ENCODE measurements at regions not wholly inside any gene's neighbourhood (a gene's known extent, or its start where the extent isn't known, plus 50 kb on each side); places are given as distances from the start of the nearest gene placed in this dataset.

- POLR2A ChIA-PET, result no interaction called here
- Mint-ChIP-seq H3K36me3 (peaks cover 0 to 11% (median 5%) of the 10 kb centered on the region in 5 donors), H3K27me3 (peaks cover 0 to 16% (median 5%) of the 10 kb centered on the region in 5 donors), H3K27ac (no peak overlapping the region), H3K4me3 (no peak overlapping the region), H3K4me1 (peaks cover 0 to 2% (median 0%) of the 10 kb centered on the region in 7 donors), H3K9me3 (peaks cover 0 to 28% (median 18%) of the 10 kb centered on the region in 11 donors)
- CTCF ChIA-PET, result no interaction called here
- H3K4me3 ChIP-seq (ENCODE audit: low read length), result no peak overlapping the region
- H3K36me3 ChIP-seq (ENCODE audit: control insufficient read depth in 2 of 3, insufficient read depth in 3 of 3, low read length in 3 of 3), result no peaks in the 10 kb centered on the region
- H3K4me1 ChIP-seq (ENCODE audit: control insufficient read depth in 2 of 2, insufficient read depth in 2 of 2, low read length in 2 of 2), result no peaks in the 10 kb centered on the region
- no peak overlapping the region for H3K27ac ChIP-seq (ENCODE audit: low read depth, low read length)
- no peak for DNase-seq
- ATAC-seq, result no peak
- no peaks in the 10 kb centered on the region for H3K27me3 ChIP-seq (ENCODE audit: control insufficient read depth in 2 of 2, insufficient read depth in 2 of 2, low read length in 2 of 2)
- intact Hi-C loops (cut with micrococcal nuclease), result no loop called here
- H3K9me3 ChIP-seq (ENCODE audit: control insufficient read depth in 2 of 3, low read length in 3 of 3), result peaks cover 0 to 13% (median 0%) of the 10 kb centered on the region in 3 experiments
Observed at GRCh38 chr2:129816813-129817574, 162.5 kb upstream of the RAB6C start.

GRCh38 chr2:129819855-129820254, 159.6 kb upstream of the RAB6C start:
- Mint-ChIP-seq H3K9me3 (peaks cover 0 to 18% (median 11%) of the 10 kb centered on the region in 11 donors), H3K4me1 (no peaks in the 10 kb centered on the region), H3K27me3 (peaks cover 0 to 8% (median 3%) of the 10 kb centered on the region in 5 donors), H3K27ac (no peak overlapping the region), H3K4me3 (no peak overlapping the region), H3K36me3 (peaks cover 0 to 11% (median 0%) of the 10 kb centered on the region in 5 donors)
- CTCF ChIA-PET, result no interaction called here
- no peak overlapping the region for H3K4me3 ChIP-seq (ENCODE audit: low read length)
- intact Hi-C loops (cut with micrococcal nuclease), result no loop called here
- DNase-seq, result no peak
- no peaks in the 10 kb centered on the region for H3K27me3 ChIP-seq (ENCODE audit: control insufficient read depth in 2 of 2, insufficient read depth in 2 of 2, low read length in 2 of 2)
- peaks cover 0 to 13% (median 0%) of the 10 kb centered on the region in 3 experiments for H3K9me3 ChIP-seq (ENCODE audit: control insufficient read depth in 2 of 3, low read length in 3 of 3)
- no peak for ATAC-seq
- H3K4me1 ChIP-seq (ENCODE audit: control insufficient read depth in 2 of 2, insufficient read depth in 2 of 2, low read length in 2 of 2), result no peaks in the 10 kb centered on the region
- POLR2A ChIA-PET, result no interaction called here
- no peaks in the 10 kb centered on the region for H3K36me3 ChIP-seq (ENCODE audit: control insufficient read depth in 2 of 3, insufficient read depth in 3 of 3, low read length in 3 of 3)
- H3K27ac ChIP-seq (ENCODE audit: low read depth, low read length), result no peak overlapping the region

DNA sequence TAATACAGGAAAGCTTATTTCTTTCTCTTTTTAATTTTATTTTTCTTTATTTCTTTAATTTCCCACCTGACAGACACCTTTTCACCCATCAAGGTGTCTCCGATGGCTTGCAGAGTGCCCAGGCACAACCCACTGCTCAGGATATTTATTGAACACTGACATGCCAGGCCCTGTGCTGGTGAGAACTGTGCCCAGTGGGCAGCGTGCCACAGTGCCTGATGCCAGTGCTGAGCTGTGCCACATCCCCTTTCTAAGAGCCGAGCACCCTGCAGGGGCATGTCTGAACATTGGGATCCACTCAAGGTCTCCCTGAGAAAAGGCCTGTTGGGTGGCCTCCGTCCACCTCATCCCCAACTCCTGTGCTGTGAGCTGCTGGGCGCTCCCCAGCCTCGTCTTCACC, 158.6 kb upstream of the RAB6C start:
- ChIA-PET CTCF (no interaction called here), POLR2A (no interaction called here)
- no peak for DNase-seq
- Histone ChIP-seq H3K9me3 (ENCODE audit: control insufficient read depth in 2 of 3, low read length in 3 of 3) (peaks cover 0 to 2% (median 0%) of the 10 kb centered on the region in 3 experiments), H3K36me3 (ENCODE audit: control insufficient read depth in 2 of 3, insufficient read depth in 3 of 3, low read length in 3 of 3) (no peaks in the 10 kb centered on the region), H3K4me1 (ENCODE audit: control insufficient read depth in 2 of 2, insufficient read depth in 2 of 2, low read length in 2 of 2) (no peaks in the 10 kb centered on the region), H3K4me3 (ENCODE audit: low read length) (no peak overlapping the region), H3K27ac (ENCODE audit: low read depth, low read length) (no peak overlapping the region), H3K27me3 (ENCODE audit: control insufficient read depth in 2 of 2, insufficient read depth in 2 of 2, low read length in 2 of 2) (no peaks in the 10 kb centered on the region)
- peaks cover 0 to 4% (median 0%) of the 10 kb centered on the region in 5 donors for H3K36me3 Mint-ChIP-seq
- ATAC-seq, result no peak
- intact Hi-C loops (cut with micrococcal nuclease), result no loop called here
- H3K4me1 Mint-ChIP-seq, result no peaks in the 10 kb centered on the region
- H3K27me3 Mint-ChIP-seq, result peaks cover 0 to 5% (median 3%) of the 10 kb centered on the region in 5 donors
- H3K4me3 Mint-ChIP-seq, result no peak overlapping the region
- H3K9me3 Mint-ChIP-seq, result peaks cover 0 to 7% (median 2%) of the 10 kb centered on the region in 11 donors
- H3K27ac Mint-ChIP-seq, result no peak overlapping the region

DNA sequence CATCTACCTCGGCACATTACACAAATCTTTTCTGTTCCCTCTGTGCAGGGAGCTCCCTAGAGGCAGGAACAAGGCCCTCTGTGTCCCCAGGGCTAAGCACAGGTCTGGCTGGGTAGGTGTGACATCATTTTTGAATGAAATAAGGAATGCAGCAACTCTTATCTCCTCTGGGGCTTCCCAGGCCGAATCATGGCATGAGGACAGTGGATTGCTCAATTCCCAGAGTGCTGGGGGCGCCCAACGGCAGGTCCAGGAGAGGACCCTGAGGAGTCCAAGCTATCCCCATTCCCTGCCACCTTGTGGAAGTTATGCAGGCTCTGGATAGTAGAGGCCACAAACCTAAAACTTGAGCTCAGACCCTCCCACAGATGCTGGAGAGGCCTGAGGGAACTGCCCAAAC, 158.0 kb upstream of the RAB6C start:
- H3K36me3 Mint-ChIP-seq, result no peaks in the 10 kb centered on the region
- no peaks in the 10 kb centered on the region for H3K36me3 ChIP-seq (ENCODE audit: control insufficient read depth in 2 of 3, insufficient read depth in 3 of 3, low read length in 3 of 3)
- no peaks in the 10 kb centered on the region for H3K4me1 Mint-ChIP-seq
- intact Hi-C loops (cut with micrococcal nuclease), result no loop called here
- POLR2A ChIA-PET, result no interaction called here
- H3K4me3 Mint-ChIP-seq, result no peak overlapping the region
- no peak for ATAC-seq
- DNase-seq, result no peak
- H3K9me3 ChIP-seq (ENCODE audit: control insufficient read depth in 2 of 3, low read length in 3 of 3), result no peaks in the 10 kb centered on the region
- no peak overlapping the region for H3K27ac ChIP-seq (ENCODE audit: low read depth, low read length)
- H3K4me1 ChIP-seq (ENCODE audit: control insufficient read depth in 2 of 2, insufficient read depth in 2 of 2, low read length in 2 of 2), result no peaks in the 10 kb centered on the region
- no peak overlapping the region for H3K27ac Mint-ChIP-seq
- H3K27me3 ChIP-seq (ENCODE audit: control insufficient read depth in 2 of 2, insufficient read depth in 2 of 2, low read length in 2 of 2), result no peaks in the 10 kb centered on the region
- CTCF ChIA-PET, result no interaction called here
- no peak overlapping the region for H3K4me3 ChIP-seq (ENCODE audit: low read length)
- peaks cover 0 to 5% (median 0%) of the 10 kb centered on the region in 5 donors for H3K27me3 Mint-ChIP-seq
- peaks cover 0 to 3% (median 0%) of the 10 kb centered on the region in 11 donors for H3K9me3 Mint-ChIP-seq

GRCh38 chr2:129823044-129823443, 156.4 kb upstream of the RAB6C start:
- no peaks in the 10 kb centered on the region for H3K4me1 Mint-ChIP-seq
- H3K27ac Mint-ChIP-seq, result no peak overlapping the region
- ATAC-seq, result no peak

DNA sequence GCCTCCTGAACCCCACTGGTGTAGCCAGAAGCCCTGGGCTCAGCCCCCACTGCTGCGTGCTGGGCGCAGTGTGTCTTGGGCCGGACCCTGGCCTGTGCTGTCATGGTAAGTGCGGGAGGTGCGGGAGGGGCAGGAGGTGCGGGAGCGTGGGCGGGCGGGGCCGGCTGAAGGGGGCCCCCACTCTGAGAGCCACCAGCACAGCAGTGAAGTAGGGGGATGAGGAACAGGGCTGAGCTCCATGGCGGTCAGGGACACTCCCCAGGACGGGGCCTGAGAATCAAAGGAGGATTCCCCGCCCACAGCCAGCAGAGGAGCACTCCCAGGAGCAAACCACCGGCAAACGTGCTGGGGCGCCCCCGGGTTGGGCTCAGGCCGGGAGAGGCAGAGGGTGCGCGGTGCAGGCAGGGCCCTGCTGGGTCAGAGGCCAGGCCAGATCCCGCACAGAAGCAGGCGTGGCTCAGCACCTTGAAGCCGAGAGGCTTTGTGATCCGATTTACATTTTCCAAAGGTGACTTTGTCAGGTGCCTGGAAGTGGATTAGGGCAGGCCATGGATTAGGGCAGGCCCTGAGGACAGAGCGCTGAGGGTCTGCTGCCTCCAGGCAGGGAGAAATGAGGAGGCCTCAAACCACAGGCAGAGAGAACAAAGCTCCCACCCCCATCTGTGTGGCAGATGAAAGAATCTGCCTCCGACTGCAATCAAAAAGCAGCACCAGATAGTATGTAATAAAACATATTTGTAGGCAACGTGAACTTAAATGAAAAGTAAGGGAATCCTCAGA, 152.0 kb upstream of the RAB6C start:
- Mint-ChIP-seq H3K27ac (no peak overlapping the region), H3K9me3 (peaks cover 2 to 24% (median 7%) of the 10 kb centered on the region in 11 donors), H3K4me1 (no peaks in the 10 kb centered on the region), H3K4me3 (no peak overlapping the region), H3K36me3 (peaks cover 0 to 16% (median 14%) of the 10 kb centered on the region in 5 donors), H3K27me3 (peaks cover 0 to 20% (median 17%) of the 10 kb centered on the region in 5 donors)
- Histone ChIP-seq H3K36me3 (ENCODE audit: control insufficient read depth in 2 of 3, insufficient read depth in 3 of 3, low read length in 3 of 3) (no peaks in the 10 kb centered on the region), H3K9me3 (ENCODE audit: control insufficient read depth in 2 of 3, low read length in 3 of 3) (no peaks in the 10 kb centered on the region), H3K27ac (ENCODE audit: low read depth, low read length) (no peak overlapping the region), H3K4me1 (ENCODE audit: control insufficient read depth in 2 of 2, insufficient read depth in 2 of 2, low read length in 2 of 2) (no peaks in the 10 kb centered on the region), H3K4me3 (ENCODE audit: low read length) (no peak overlapping the region), H3K27me3 (ENCODE audit: control insufficient read depth in 2 of 2, insufficient read depth in 2 of 2, low read length in 2 of 2) (no peaks in the 10 kb centered on the region)
- ChIA-PET CTCF (no interaction called here), POLR2A (no interaction called here)
- ATAC-seq, result no peak
- intact Hi-C loops (cut with micrococcal nuclease), result no loop called here
- DNase-seq, result no peak

More at GRCh38 chr2:129823044-129823443, 156.4 kb upstream of the RAB6C start:
- H3K9me3 Mint-ChIP-seq, result peaks cover 0 to 2% (median 0%) of the 10 kb centered on the region in 11 donors
- no peak overlapping the region for H3K4me3 Mint-ChIP-seq
- H3K36me3 Mint-ChIP-seq, result no peaks in the 10 kb centered on the region
- H3K9me3 ChIP-seq (ENCODE audit: control insufficient read depth in 2 of 3, low read length in 3 of 3), result no peaks in the 10 kb centered on the region
- no peaks in the 10 kb centered on the region for H3K36me3 ChIP-seq (ENCODE audit: control insufficient read depth in 2 of 3, insufficient read depth in 3 of 3, low read length in 3 of 3)
- POLR2A ChIA-PET, result no interaction called here
- H3K27ac ChIP-seq (ENCODE audit: low read depth, low read length), result no peak overlapping the region
- H3K27me3 Mint-ChIP-seq, result peaks cover 0 to 3% (median 0%) of the 10 kb centered on the region in 5 donors
- intact Hi-C loops (cut with micrococcal nuclease), result no loop called here
- H3K27me3 ChIP-seq (ENCODE audit: control insufficient read depth in 2 of 2, insufficient read depth in 2 of 2, low read length in 2 of 2), result no peaks in the 10 kb centered on the region
- H3K4me1 ChIP-seq (ENCODE audit: control insufficient read depth in 2 of 2, insufficient read depth in 2 of 2, low read length in 2 of 2), result no peaks in the 10 kb centered on the region
- DNase-seq, result no peak
- no peak overlapping the region for H3K4me3 ChIP-seq (ENCODE audit: low read length)
- CTCF ChIA-PET, result no interaction called here

All from naive thymus-derived CD4-positive, alpha-beta T cell (primary cell).